ENCODE measurements at regions not wholly inside any gene's neighbourhood (a gene's known extent, or its start where the extent isn't known, plus 50 kb on each side); places are given as distances from the start of the nearest gene placed in this dataset.
"Not testable (repeated sequence)": the region's sequence is repeated elsewhere in the genome, so short reads cannot be mapped to it uniquely, and the experiment has no call there.

- no peak for DNase-seq
These were observed 104.4 kb upstream of the TIAM1 start for GRCh38 chr21:31448496-31448895.

GRCh38 chr21:31447505-31447904 is 103.4 kb upstream of the TIAM1 start:
- no peak for DNase-seq

- DNase-seq = peak; percentile 36
These were observed 102.3 kb upstream of the TIAM1 start for GRCh38 chr21:31446226-31446855.

GRCh38 chr21:31445137-31445536 is 101.1 kb upstream of the TIAM1 start:
- DNase-seq = no peak

GRCh38 chr21:31443736-31444521 is 99.9 kb upstream of the TIAM1 start:
- no peak for DNase-seq

GRCh38 chr21:31442339-31442738 is 98.3 kb upstream of the TIAM1 start:
- DNase-seq = no peak

- DNase-seq = no peak
These were observed 85.4 kb upstream of the TIAM1 start for GRCh38 chr21:31429506-31429905.

- no peak for DNase-seq
These were observed 82.3 kb upstream of the TIAM1 start for GRCh38 chr21:31426235-31426797.

- no peak for DNase-seq
These were observed 81.1 kb upstream of the TIAM1 start for GRCh38 chr21:31425138-31425537.

GRCh38 chr21:31424058-31424457 is 80.0 kb upstream of the TIAM1 start:
- DNase-seq = no peak

GRCh38 chr21:31420988-31421387 is 76.9 kb upstream of the TIAM1 start:
- no peak for DNase-seq

- no peak for DNase-seq
These were observed 76.3 kb upstream of the TIAM1 start for GRCh38 chr21:31420354-31420753.

- DNase-seq = no peak
These were observed 74.4 kb upstream of the TIAM1 start for GRCh38 chr21:31418377-31419001.

GRCh38 chr21:31417214-31417613 is 73.2 kb upstream of the TIAM1 start:
- not testable (repeated sequence) for DNase-seq

- no peak for DNase-seq
These were observed 72.4 kb upstream of the TIAM1 start for GRCh38 chr21:31416465-31416864.

GRCh38 chr21:31414263-31415000 is 70.4 kb upstream of the TIAM1 start:
- no peak for DNase-seq

GRCh38 chr21:31413698-31414097 is 69.6 kb upstream of the TIAM1 start:
- DNase-seq = no peak

GRCh38 chr21:31410499-31411131 is 66.6 kb upstream of the TIAM1 start:
- no peak for DNase-seq

- DNase-seq = no peak
These were observed 65.9 kb upstream of the TIAM1 start for GRCh38 chr21:31409831-31410487.

- no peak for DNase-seq
These were observed 64.4 kb upstream of the TIAM1 start for GRCh38 chr21:31408301-31409088.

- no peak for DNase-seq
These were observed 62.4 kb upstream of the TIAM1 start for GRCh38 chr21:31406510-31406909.

Measured in NK-92 treated with Interleukin-12 subunit alpha and Interleukin-12 subunit beta, amount 100 ng/mL, for 24 hours (cell line).